CD14-positive monocyte (primary cell): ENCODE measurements at regions not wholly inside any gene's neighbourhood (a gene's known extent, or its start where the extent isn't known, plus 50 kb on each side); places are given as distances from the start of the nearest gene placed in this dataset.

Experiments
- DNase-seq, 3 donors: peaks; one replicate each; pipeline ENCODE4 v3.0.0-alpha.2; 2011 to 2022
- H2AFZ ChIP-seq: 2 replicates; pipeline ENCODE4 v1.6.0; 2012; ENCODE audit warnings: mild to moderate bottlenecking, low read depth, low read length, inconsistent platforms; ENCODE audit not compliant: insufficient read depth, poor library complexity, severe bottlenecking
- H3K27ac ChIP-seq, 2 donors: 1 replicate in 1 of 2; 2 replicates in 1 of 2; pipeline ENCODE4 v1.5.1; 2012 to 2013; ENCODE audit warnings: low read length in 2 of 2, control low read depth in 1 of 2, inconsistent platforms in 1 of 2, low read depth in 1 of 2, mild to moderate bottlenecking in 1 of 2
- H3K27me3 ChIP-seq, 2 donors: one replicate each; pipeline versions ENCODE4 v1.6.0 to v1.6.1; 2011 to 2013; ENCODE audit warnings: low read length in 2 of 2; ENCODE audit not compliant: control insufficient read depth in 2 of 2, insufficient read depth in 2 of 2
- H3K36me3 ChIP-seq, 2 donors: replicated peaks in 1 of 2; 1 replicate in 1 of 2; 2 replicates in 1 of 2; pipeline versions ENCODE4 v1.5.1 to v1.6.1; 2012 to 2013; ENCODE audit warnings: low read length in 2 of 2, control low read depth in 1 of 2, inconsistent platforms in 1 of 2, mild to moderate bottlenecking in 1 of 2; ENCODE audit not compliant: insufficient read depth in 2 of 2, control insufficient read depth in 1 of 2
- H3K4me1 ChIP-seq, 2 donors: 1 replicate in 1 of 2; 2 replicates in 1 of 2; pipeline versions ENCODE4 v1.5.1 to v1.6.1; 2012 to 2013; ENCODE audit warnings: low read length in 2 of 2, control low read depth in 1 of 2, inconsistent platforms in 1 of 2, mild to moderate bottlenecking in 1 of 2, moderate library complexity in 1 of 2; ENCODE audit not compliant: insufficient read depth in 2 of 2, control insufficient read depth in 1 of 2
- H3K4me2 ChIP-seq: replicated peaks from 2 replicates; pipeline ENCODE3; 2012; ENCODE audit warnings: low read length, moderate library complexity, mild to moderate bottlenecking; ENCODE audit not compliant: poor library complexity, severe bottlenecking; ENCODE audit errors: extremely low read depth
- H3K4me3 ChIP-seq, 3 experiments: fragments of 200-600 bp in 1 of 3; sonication (generic) in 1 of 3; replicated peaks in 1 of 3; 1 replicate in 2 of 3; 2 replicates in 1 of 3; pipeline ENCODE4 v1.5.1; 2011 to 2013; ENCODE audit warnings: low read length in 3 of 3, mild to moderate bottlenecking in 3 of 3, control low read depth in 2 of 3, low read depth in 2 of 3, inconsistent platforms in 1 of 3, moderate library complexity in 1 of 3
- H3K79me2 ChIP-seq: 2 replicates; pipeline ENCODE4 v1.6.0; 2012; ENCODE audit warnings: mild to moderate bottlenecking, control low read depth, inconsistent platforms, low read length, moderate library complexity; ENCODE audit not compliant: insufficient read depth
- H3K9ac ChIP-seq: 2 replicates; pipeline ENCODE4 v1.6.0; 2017; ENCODE audit warnings: low read length, mild to moderate bottlenecking; ENCODE audit not compliant: insufficient read depth, poor library complexity, severe bottlenecking
- H3K9me3 ChIP-seq, 2 donors: replicated peaks in 1 of 2; 1 replicate in 1 of 2; 2 replicates in 1 of 2; pipeline versions ENCODE4 v1.5.1 to v1.6.1; 2012 to 2013; ENCODE audit warnings: low read length in 2 of 2, control low read depth in 1 of 2; ENCODE audit not compliant: control insufficient read depth in 1 of 2, insufficient read depth in 1 of 2
- H4K20me1 ChIP-seq: 2 replicates; pipeline ENCODE4 v1.6.0; 2012; ENCODE audit warnings: mild to moderate bottlenecking, low read length, control low read depth, moderate library complexity; ENCODE audit not compliant: insufficient read depth
- H3K27ac Mint-ChIP-seq, 7 donors: one replicate each; pipeline ENCODE4 v1.8.0; 2020; ENCODE audit warnings: mild to moderate bottlenecking in 7 of 7, mixed read lengths in 7 of 7, moderate library complexity in 6 of 7, inconsistent platforms in 2 of 7
- H3K27me3 Mint-ChIP-seq, 3 donors: one replicate each; pipeline ENCODE4 v1.8.0; 2021 to 2022; ENCODE audit warnings: low read depth in 3 of 3, mild to moderate bottlenecking in 3 of 3, mixed read lengths in 3 of 3, moderate library complexity in 3 of 3, inconsistent platforms in 1 of 3
- H3K36me3 Mint-ChIP-seq, 2 donors: one replicate each; pipeline ENCODE4 v1.8.0; 2020; ENCODE audit warnings: mixed read lengths in 2 of 2, inconsistent platforms in 1 of 2, mild to moderate bottlenecking in 1 of 2
- H3K4me1 Mint-ChIP-seq: one replicate; pipeline ENCODE4 v1.8.0; 2020; ENCODE audit warnings: mild to moderate bottlenecking, mixed read lengths
- H3K4me3 Mint-ChIP-seq, 2 donors: one replicate each; pipeline ENCODE4 v1.8.0; 2020; ENCODE audit warnings: mild to moderate bottlenecking in 2 of 2, mixed read lengths in 2 of 2, moderate library complexity in 1 of 2
- H3K9me3 Mint-ChIP-seq, 7 donors: one replicate each; pipeline ENCODE4 v1.8.0; 2020 to 2022; ENCODE audit warnings: mixed read lengths in 7 of 7, mild to moderate bottlenecking in 6 of 7, moderate library complexity in 6 of 7, inconsistent platforms in 2 of 7
- CTCF ChIP-seq: fragments of 200-600 bp; IDR thresholded peaks from one replicate; pipeline ENCODE4 v1.8.0; 2022; ENCODE audit warnings: antibody characterized with exemption, mild to moderate bottlenecking
- WGBS: methylation state at CpG from one replicate; pipeline ENCODE4 v1.1.5; 2013; ENCODE audit warnings: missing lambda C conversion rate; ENCODE audit not compliant: insufficient coverage; 5-methylcytosine and 5-hydroxymethylcytosine counted together
- intact Hi-C, 2 donors: fragments of 100-400 bp; cut with micrococcal nuclease; formaldehyde crosslinking; loops; one replicate each; pipeline versions ENCODE4 v1.15.0 to v1.15.1; 2023

- H3K4me3 ChIP-seq = no peak overlapping the region
- 91% methylated on average over 10 of the region's 10 CpGs for WGBS
- Mint-ChIP-seq H3K27ac (no peak overlapping the region), H3K36me3 (peaks cover 0 to 3% of the 10 kb centered on the region in 2 donors), H3K9me3 (peaks cover 3 to 8% (median 6%) of the 10 kb centered on the region in 7 donors), H3K4me1 (peaks cover 8% of the 10 kb centered on the region), H3K4me3 (no peak overlapping the region), H3K27me3 (peaks cover 0 to 6% (median 1%) of the 10 kb centered on the region in 3 donors)
- peaks cover 7 to 8% of the 10 kb centered on the region in 2 donors for H3K4me1 ChIP-seq
- peaks cover 5 to 6% of the 10 kb centered on the region in 2 donors for H3K9me3 ChIP-seq
- no peak overlapping the region for H3K4me2 ChIP-seq
- no peaks in the 10 kb centered on the region for H3K27me3 ChIP-seq
- H3K79me2 ChIP-seq = no peaks in the 10 kb centered on the region
- no peak for DNase-seq
- intact Hi-C loops = no loop called here
- no peak for TF ChIP-seq CTCF
- no peaks in the 10 kb centered on the region for H4K20me1 ChIP-seq
- no peak overlapping the region for H2AFZ ChIP-seq
- H3K9ac ChIP-seq = no peak overlapping the region
- no peaks in the 10 kb centered on the region for H3K36me3 ChIP-seq
- no peak overlapping the region for H3K27ac ChIP-seq
Measured at GRCh38 chr2:42863320-42863719, 70.9 kb upstream of the HAAO start.

GRCh38 chr2:42862669-42863185, 70.3 kb upstream of the HAAO start:
- H3K36me3 ChIP-seq = no peaks in the 10 kb centered on the region
- TF ChIP-seq CTCF = no peak
- Mint-ChIP-seq H3K9me3 (peaks cover 0 to 4% (median under 1%) of the 10 kb centered on the region in 7 donors), H3K36me3 (no peaks in the 10 kb centered on the region), H3K4me3 (no peak overlapping the region), H3K27me3 (peaks cover 1 to 5% (median 1%) of the 10 kb centered on the region in 3 donors), H3K4me1 (peaks cover 8% of the 10 kb centered on the region), H3K27ac (no peak overlapping the region)
- no peak overlapping the region for H3K27ac ChIP-seq
- no peaks in the 10 kb centered on the region for H4K20me1 ChIP-seq
- no peaks in the 10 kb centered on the region for H3K79me2 ChIP-seq
- H3K4me2 ChIP-seq = no peak overlapping the region
- no peak for DNase-seq
- peaks cover 7 to 8% of the 10 kb centered on the region in 2 donors for H3K4me1 ChIP-seq
- 93% methylated on average over 8 of the region's 12 CpGs for WGBS
- no peaks in the 10 kb centered on the region for H3K9me3 ChIP-seq
- no peaks in the 10 kb centered on the region for H3K27me3 ChIP-seq
- no peak overlapping the region for H3K4me3 ChIP-seq
- H3K9ac ChIP-seq = no peak overlapping the region
- intact Hi-C loops = no loop called here
- H2AFZ ChIP-seq = no peak overlapping the region
